Loucy (cell line): ENCODE measurements at regions not wholly inside any gene's neighbourhood (a gene's known extent, or its start where the extent isn't known, plus 50 kb on each side); places are given as distances from the start of the nearest gene placed in this dataset.

Experiments used
- H2AFZ ChIP-seq: fragments of 200-600 bp; sonication (generic); 2 replicates; pipeline ENCODE4 v1.6.0; 2016; ENCODE audit warnings: antibody characterized with exemption, mild to moderate bottlenecking, low read length, moderate library complexity
- H3F3A ChIP-seq: fragments of 200-600 bp; 2 replicates; pipeline ENCODE4 v1.6.0; 2016; ENCODE audit warnings: antibody characterized with exemption, low read depth, mild to moderate bottlenecking
- H3K27me3 ChIP-seq: fragments of 200-600 bp; sonication (generic); 2 replicates; pipeline ENCODE4 v1.6.1; 2014; ENCODE audit warnings: low read length, mild to moderate bottlenecking; ENCODE audit not compliant: insufficient read depth, poor library complexity, severe bottlenecking
- H3K36me3 ChIP-seq: fragments of 200-600 bp; sonication (generic); 2 replicates; pipeline ENCODE4 v1.6.1; 2016; ENCODE audit warnings: low read length; ENCODE audit not compliant: insufficient read depth
- H3K4me1 ChIP-seq: fragments of 200-600 bp; sonication (generic); 2 replicates; pipeline ENCODE4 v1.5.1; 2014; ENCODE audit warnings: low read length, mild to moderate bottlenecking; ENCODE audit not compliant: insufficient read depth, poor library complexity, severe bottlenecking
- H3K4me2 ChIP-seq: fragments of 200-600 bp; sonication (generic); 2 replicates; pipeline ENCODE4 v1.6.0; 2014; ENCODE audit warnings: antibody characterized with exemption, low read length, low read depth, mild to moderate bottlenecking; ENCODE audit not compliant: poor library complexity, severe bottlenecking
- H3K4me3 ChIP-seq: fragments of 200-600 bp; sonication (generic); 2 replicates; pipeline ENCODE4 v1.5.1; 2014; ENCODE audit warnings: low read length, mild to moderate bottlenecking, mixed read lengths; ENCODE audit not compliant: poor library complexity, severe bottlenecking
- H3K79me2 ChIP-seq: fragments of 200-600 bp; sonication (generic); 2 replicates; pipeline ENCODE4 v1.6.1; 2014; ENCODE audit warnings: low read length; ENCODE audit not compliant: insufficient read depth
- H3K9ac ChIP-seq: fragments of 200-600 bp; sonication (generic); 2 replicates; pipeline ENCODE4 v1.6.0; 2014; ENCODE audit warnings: mild to moderate bottlenecking, low read depth, low read length, moderate library complexity; ENCODE audit not compliant: poor library complexity, severe bottlenecking
- H3K9me2 ChIP-seq: fragments of 200-600 bp; sonication (generic); replicated peaks from 2 replicates; pipeline ENCODE4 v1.6.1; 2016; ENCODE audit warnings: low read depth, low read length, mixed read lengths
- H3K9me3 ChIP-seq: fragments of 200-600 bp; sonication (generic); 2 replicates; pipeline ENCODE4 v1.6.1; 2014; ENCODE audit warnings: mild to moderate bottlenecking, antibody characterized with exemption, low read length, low read depth; ENCODE audit not compliant: insufficient read depth
- H4K20me1 ChIP-seq: fragments of 200-600 bp; sonication (generic); 2 replicates; pipeline ENCODE4 v1.6.0; 2014; ENCODE audit warnings: antibody characterized with exemption, low read length, mild to moderate bottlenecking; ENCODE audit not compliant: insufficient read depth, poor library complexity, severe bottlenecking
- CTCF ChIP-seq: fragments of 200-600 bp; sonication (generic); conservative IDR thresholded peaks from 2 replicates; pipeline ENCODE4 v1.5.1; 2014; ENCODE audit warnings: mild to moderate bottlenecking, antibody characterized with exemption, low read length
- EZH2phosphoT487 ChIP-seq: fragments of 200-600 bp; IDR thresholded peaks from 2 replicates; pipeline ENCODE4 v1.6.1; 2018; ENCODE audit warnings: antibody characterized with exemption, mild to moderate bottlenecking, moderate library complexity, borderline replicate concordance

- Histone ChIP-seq H2AFZ (no peak overlapping the region), H3F3A (no peaks in the 10 kb centered on the region), H3K4me1 (no peaks in the 10 kb centered on the region), H3K9me2 (no peaks in the 10 kb centered on the region), H3K4me3 (no peak overlapping the region), H3K9me3 (no peaks in the 10 kb centered on the region), H3K9ac (no peak overlapping the region), H3K27me3 (no peaks in the 10 kb centered on the region), H3K79me2 (no peaks in the 10 kb centered on the region), H3K36me3 (no peaks in the 10 kb centered on the region), H4K20me1 (no peaks in the 10 kb centered on the region), H3K4me2 (no peak overlapping the region)
- no peak for TF ChIP-seq CTCF
- no peak for TF ChIP-seq EZH2phosphoT487
These were observed 103.3 kb upstream of the KLHL13 start for GRCh38 chrX:118219866-118220265.

- H3K4me3 ChIP-seq: no peak overlapping the region
- no peaks in the 10 kb centered on the region for H3F3A ChIP-seq
- TF ChIP-seq CTCF (no peak), EZH2phosphoT487 (no peak)
- H3K9me2 ChIP-seq: no peaks in the 10 kb centered on the region
- no peaks in the 10 kb centered on the region for H3K9me3 ChIP-seq
- no peaks in the 10 kb centered on the region for H3K27me3 ChIP-seq
- no peaks in the 10 kb centered on the region for H3K4me1 ChIP-seq
- H3K79me2 ChIP-seq: no peaks in the 10 kb centered on the region
- H2AFZ ChIP-seq: no peak overlapping the region
- H3K36me3 ChIP-seq: no peaks in the 10 kb centered on the region
- H4K20me1 ChIP-seq: no peaks in the 10 kb centered on the region
- no peak overlapping the region for H3K4me2 ChIP-seq
- no peak overlapping the region for H3K9ac ChIP-seq
These were observed 103.9 kb upstream of the KLHL13 start for GRCh38 chrX:118220509-118220908.

GRCh38 chrX:118221270-118221669 lies 104.7 kb upstream of the KLHL13 start:
- Histone ChIP-seq H3K9ac (no peak overlapping the region), H3K4me2 (no peak overlapping the region), H3F3A (no peaks in the 10 kb centered on the region), H4K20me1 (no peaks in the 10 kb centered on the region), H3K79me2 (no peaks in the 10 kb centered on the region), H3K27me3 (no peaks in the 10 kb centered on the region), H2AFZ (no peak overlapping the region), H3K9me2 (no peaks in the 10 kb centered on the region), H3K4me1 (no peaks in the 10 kb centered on the region), H3K9me3 (no peaks in the 10 kb centered on the region), H3K36me3 (no peaks in the 10 kb centered on the region), H3K4me3 (no peak overlapping the region)
- TF ChIP-seq CTCF: no peak
- no peak for TF ChIP-seq EZH2phosphoT487
